GM21423 (cell line): ENCODE measurements at regions not wholly inside any gene's neighbourhood (a gene's known extent, or its start where the extent isn't known, plus 50 kb on each side); places are given as distances from the start of the nearest gene placed in this dataset.
"Not testable (repeated sequence)": the region's sequence is repeated elsewhere in the genome, so short reads cannot be mapped to it uniquely, and the experiment has no call there.

Experiments used
- ATAC-seq: cut with Tn5 transposase; IDR thresholded peaks from one replicate; pipeline ENCODE4 v1.9.1; 2021; ENCODE audit warnings: mild to moderate bottlenecking, moderate library complexity; ENCODE audit not compliant: unreplicated experiment

DNA sequence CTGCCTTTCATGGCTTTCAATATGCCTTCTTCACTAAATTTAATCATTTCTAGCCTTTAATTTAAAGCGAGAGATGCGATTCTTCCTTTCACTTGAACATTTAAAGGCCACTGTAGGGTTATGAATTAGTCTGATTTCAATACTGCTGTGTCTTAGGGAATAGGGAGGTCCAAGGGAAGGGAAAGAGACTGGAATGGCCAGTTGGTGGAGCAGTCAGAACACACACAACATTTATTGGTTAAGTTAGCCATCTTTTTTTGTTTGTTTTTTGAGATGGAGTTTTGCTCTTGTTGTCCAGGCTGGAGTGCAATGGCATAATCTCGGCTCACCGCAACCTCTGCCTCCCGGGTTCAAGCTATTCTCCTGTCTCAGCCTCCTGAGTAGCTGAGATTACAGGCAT, 662.5 kb upstream of the LUZP2 start:
- not testable (repeated sequence) for ATAC-seq

DNA sequence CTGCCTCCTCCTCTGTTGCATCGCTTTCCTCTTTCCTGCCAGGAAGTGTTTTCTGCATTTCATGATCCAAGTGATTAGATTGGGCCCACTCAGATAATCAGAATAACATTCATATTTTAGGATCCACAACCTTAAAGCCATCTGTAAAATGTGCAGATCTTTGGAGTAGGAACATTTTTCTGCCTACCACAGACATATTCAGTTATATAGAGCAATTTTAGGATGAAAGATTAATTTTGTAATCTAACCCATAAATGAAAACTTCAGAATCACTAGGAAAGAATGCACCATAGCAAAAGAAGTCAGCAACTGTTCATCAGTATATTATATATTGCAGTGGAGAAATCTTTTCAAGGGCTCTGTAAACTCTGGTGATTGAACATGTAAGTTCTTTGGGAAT, 659.9 kb upstream of the LUZP2 start:
- no peak for ATAC-seq

DNA sequence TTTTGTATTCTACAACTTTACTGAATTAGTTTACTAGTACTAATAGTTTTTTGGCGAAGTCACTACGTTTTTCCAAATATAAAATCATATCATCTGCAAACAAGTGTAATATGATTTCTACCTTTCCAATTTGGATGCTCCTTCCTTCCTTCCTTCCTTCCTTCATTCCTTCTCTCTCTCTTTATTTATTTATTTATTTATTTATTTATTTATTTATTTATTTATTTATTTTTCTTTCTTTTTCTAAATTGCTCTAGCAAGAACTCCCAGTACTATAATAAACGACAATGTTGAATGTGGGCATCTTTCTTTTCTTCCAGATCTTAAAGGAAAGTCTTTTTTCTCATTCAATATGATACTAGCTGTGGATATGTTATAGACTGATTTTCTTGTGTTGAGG, 656.0 kb upstream of the LUZP2 start:
- no peak for ATAC-seq

DNA sequence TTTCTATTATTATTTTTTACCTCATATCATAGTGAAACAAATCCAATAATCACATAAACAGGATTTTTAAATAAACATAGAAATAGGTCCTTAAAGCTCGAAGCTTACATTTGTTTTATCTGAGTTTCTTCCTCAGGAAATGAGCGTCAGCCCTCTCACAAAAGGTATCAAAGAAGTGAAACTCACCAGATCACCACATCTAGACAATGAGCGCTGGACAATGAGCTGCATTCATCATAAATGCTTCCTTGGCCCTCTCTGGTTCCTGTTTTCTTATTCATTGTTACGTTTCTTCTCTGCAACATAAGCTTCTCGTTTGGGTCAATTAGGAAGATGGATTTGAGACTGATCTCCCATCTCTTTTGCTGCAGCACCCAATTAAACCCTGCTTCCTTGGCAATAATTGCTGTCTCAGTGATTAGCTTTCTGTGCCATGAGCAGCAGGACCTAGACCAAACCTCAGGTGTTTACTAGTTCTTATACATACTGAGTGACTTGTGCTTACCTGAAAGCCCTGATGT, 649.9 kb upstream of the LUZP2 start:
- no peak for ATAC-seq

DNA sequence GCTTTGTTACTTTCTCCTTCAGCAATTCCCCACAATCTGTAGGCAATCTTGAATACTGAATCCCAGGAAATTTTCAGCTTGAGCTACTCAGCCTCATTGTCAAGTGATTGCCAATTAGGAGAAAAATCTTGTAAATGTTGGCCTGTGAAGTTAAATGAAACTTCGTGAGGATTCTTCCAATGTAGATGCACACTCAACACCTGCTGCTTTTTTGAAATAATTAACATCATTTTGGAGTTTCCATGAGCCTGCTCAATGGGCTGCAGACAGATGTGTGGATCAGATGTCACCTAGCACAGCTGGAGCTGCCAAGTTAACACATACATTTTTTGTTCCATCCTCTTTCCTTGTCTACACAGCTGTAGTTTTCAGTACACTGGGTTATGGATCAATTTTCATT, 645.6 kb upstream of the LUZP2 start:
- ATAC-seq = no peak

DNA sequence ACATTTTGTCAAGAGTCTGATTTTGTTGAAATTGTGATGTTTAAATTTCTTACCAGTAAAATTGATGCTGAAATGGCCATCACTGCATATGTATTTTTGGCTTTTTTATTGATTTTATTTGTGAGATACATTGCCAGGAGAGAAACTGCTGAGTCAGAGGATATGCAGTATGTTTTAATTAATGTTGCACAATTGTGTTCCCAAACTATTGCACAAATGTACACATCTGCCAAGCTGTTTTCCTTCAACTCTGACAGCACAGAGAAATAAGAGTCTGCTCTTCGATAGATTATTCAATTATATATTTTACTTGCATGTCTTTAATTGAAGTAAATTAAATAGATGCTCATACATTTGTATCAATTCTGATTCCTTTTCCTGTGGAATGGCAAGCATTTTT, 640.2 kb upstream of the LUZP2 start:
- no peak for ATAC-seq

DNA sequence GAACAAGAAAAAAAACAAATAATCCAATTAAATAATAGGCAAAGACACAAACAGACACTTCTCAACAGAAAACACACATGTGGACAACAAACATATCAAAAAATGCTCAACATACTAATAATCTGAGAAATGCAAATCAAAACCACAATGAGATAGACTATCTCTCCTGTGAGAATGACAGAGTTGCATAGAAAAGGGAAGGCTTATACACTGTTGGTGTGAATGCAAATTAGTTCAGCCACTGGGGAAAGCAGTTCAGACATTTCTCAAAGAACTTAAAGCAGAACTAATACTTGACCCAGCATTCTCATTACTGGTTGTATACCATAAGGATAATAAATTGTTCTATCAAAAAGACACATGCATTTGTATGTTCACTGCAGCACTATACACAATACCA, 637.8 kb upstream of the LUZP2 start:
- no peak for ATAC-seq

DNA sequence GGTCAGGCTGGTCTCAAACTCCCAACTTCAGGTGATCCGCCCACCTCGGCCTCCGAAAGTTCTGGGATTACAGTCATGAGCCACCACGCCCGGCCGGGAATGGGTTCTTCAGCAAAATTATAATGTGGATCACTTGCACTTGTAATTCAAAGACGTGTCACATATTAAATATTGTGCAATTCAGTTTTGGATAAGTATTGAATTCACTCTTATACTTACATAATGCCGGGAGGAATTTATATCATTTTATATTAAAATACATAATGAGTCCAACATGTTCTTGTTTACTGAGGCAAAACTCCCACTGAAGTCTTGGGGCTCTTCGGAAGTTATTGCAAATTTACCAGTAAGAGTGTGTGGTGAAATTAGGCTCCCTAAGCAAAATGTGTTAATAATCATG, 635.2 kb upstream of the LUZP2 start:
- ATAC-seq = no peak

DNA sequence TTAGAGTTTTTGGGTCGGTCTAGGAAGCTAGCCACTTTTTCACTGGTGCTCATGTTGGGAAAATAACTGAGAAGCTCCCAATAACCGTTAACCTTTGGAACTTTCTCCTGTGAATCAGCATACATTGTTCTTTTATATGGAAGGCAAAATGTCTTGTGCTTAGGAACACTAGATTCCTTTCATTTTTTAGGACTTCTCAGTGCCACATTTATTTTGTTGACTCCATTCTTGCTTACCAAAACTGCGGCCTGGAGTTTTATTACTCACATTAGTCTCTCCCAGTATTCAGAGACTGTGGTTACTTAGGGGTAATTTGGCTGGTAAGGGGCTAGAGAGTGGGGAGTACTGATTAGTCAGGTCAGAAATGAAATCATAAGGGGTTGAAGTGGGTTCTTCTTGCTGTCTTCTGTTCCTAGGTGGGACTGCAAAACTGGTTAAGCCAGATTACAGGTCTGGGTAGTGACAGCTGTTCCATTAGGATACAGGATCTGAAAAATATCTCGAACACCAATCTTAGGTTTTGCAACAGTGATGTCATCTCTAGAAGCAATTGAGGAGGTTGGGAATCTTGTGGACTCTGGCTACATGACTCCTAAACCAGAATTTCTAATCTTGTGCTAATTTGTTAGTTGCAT, 631.4 kb upstream of the LUZP2 start:
- no peak for ATAC-seq

DNA sequence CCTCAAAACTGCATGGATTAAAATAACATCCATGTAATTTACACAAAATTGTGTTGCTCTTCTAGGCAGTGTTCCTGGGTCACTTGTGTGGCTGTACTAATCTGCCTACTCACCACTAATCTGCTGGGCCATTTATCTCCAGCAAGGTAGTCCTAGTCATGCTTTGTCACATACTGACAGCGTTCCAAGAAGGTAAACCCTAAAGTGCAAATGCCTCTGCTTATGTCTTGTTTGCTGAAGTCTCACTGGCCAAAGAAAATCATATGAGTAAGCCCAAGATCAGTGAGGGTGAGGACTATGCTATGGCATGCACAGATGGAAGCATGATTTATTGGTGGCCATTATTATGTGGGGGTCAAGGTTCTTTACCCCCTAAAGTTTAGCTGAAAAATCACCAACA, 630.2 kb upstream of the LUZP2 start:
- no peak for ATAC-seq

DNA sequence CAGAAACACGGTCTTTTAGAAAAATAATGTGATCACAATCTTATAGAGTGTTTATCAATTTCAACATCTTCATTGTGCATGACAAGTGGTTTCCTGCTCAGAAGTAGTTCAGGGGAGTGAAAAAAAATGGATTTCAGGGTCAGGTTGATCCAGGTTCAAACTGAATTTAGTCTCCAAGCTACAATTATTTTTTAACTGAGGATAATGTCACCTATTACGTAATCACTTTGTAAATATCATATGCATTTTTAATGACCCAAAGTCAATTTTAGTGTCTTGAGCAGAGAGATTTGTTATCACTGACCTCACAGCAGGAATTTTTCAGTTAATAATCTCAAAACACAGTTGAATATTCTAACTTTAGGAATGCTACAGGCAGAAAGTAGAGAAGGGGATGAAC, 627.2 kb upstream of the LUZP2 start:
- ATAC-seq = no peak

DNA sequence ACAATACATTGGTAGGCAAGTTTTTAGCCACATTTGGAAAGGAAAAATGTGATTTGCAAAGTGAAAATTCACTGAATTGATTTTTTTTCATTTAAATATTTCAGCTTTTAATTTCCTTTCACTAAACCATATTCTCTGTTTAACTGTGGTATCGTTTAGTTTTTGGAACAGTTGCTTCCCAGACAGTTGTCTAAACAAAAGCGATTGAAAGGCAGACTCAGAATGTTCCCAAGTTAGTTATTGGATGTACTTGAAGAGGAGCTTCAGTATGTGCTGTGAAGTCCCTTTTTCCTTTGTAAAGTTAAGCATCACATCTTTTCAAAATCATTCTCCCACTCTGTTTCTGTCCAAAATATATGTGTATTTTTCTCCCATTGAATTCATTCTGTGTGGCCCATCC, 623.4 kb upstream of the LUZP2 start:
- no peak for ATAC-seq

DNA sequence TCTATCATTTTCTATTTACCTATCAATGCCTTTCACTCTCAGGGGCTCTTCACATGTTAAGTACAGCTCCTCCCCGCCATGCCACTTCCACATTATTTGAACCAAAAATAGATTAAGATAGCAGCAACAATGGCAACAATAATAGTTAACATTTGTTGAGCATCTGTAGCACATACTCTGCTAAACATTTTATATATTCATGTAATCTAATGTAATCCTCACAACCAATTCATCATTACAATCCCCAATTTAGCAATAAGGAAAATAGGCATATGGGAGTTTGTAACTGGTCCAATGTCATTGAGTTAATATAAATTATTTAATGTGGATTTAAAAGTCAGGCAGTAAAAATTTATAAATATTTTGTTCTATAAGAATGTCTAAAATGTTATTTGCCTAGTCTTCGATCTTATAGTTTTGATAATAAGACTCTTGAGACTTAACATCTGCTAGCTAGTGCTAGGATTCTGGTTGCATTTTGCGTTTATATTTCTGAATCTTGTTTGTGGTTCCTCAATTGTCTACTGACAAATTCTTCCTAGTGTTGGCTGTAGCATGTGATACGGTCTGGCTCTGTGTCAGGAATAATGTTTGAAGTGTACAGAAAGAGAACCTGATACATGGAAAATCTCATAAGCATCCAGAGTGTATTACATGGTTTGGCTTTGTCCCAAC, 621.5 kb upstream of the LUZP2 start:
- ATAC-seq = no peak

DNA sequence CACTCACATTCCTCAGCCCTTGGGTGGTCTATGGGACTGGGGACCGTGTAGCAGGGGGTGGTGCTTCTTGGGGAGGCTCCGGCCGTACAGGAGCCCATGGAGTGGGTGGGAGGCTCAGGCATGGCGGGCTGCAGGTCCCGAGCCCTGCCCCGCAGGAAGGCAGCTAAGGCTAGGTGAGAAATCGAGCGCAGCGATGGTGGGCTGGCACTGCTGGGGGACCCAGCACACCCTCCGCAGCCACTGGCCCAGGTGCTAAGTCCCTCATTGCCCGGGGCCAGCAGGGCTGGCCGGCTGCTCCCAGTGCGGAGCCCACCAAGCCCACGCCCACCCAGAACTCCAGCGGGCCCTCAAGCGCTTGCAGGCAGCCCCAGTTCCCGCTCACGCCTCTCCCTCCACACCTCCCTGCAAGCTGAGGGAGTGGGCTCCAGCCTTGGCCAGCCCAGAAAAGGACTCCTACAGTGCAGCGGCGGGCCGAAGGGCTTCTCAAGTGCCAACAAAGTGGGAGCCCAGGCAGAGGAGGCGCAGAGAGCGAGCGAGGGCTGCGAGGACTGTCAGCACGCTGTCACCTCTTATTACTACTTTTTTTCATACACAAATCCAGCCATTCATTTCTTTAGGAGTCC, 613.3 kb upstream of the LUZP2 start:
- not testable (repeated sequence) for ATAC-seq

DNA sequence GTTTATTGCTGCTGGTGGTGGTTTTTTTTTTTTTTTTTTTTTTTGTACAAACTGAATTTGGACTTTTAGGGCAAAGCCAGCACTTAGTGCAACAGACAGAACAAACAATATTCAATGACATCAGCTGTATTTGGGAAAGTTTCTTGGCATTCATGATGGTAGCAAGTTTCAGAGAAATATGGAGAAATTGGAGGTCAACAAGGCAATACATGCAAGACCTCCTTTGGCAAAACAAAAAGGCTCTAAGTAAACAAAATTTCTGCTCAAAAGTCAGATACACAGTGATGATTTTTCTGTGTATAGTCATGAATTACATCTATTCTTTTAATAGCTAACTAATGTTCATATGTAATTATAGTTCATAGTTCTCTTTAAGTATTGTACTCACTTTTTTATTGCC, 612.5 kb upstream of the LUZP2 start:
- ATAC-seq = no peak

DNA sequence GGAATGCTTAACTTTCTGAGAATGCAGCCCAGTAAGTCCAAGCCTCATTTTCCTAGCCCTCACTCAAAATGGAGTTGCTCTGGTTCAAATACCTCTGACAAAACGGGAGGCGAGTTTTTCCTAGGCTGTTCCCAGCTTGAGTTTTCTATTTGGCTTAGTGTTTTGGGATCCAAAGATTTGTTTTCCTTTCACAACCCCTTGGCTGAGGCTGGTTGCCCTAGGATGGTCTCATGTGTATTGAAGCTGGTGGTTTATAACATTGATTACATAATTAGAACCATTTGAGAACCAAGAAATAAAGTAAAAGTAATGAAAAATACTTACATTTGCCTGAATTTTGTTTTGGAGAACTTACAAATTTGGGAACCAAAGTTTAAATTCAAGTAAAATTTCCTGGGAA, 611.1 kb upstream of the LUZP2 start:
- ATAC-seq = no peak

DNA sequence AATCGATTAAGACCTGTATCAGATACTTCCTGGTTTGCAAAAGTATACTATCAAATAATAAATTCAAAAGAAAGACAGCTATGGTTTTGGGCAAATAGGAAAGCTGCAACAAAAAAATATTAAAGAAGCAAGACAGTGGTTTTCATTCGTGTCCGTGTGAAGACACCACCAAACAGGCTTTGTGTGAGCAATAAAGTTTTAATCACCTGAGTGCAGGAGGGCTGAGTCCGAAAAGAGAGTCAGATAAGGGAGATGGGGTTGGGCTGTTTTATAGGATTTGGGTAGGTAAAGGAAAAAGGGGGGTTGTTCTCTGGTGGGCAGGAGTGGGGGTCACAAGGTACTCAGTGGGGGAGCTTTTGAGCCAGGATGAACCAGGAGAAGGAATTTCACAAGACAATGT, 609.7 kb upstream of the LUZP2 start:
- not testable (repeated sequence) for ATAC-seq

DNA sequence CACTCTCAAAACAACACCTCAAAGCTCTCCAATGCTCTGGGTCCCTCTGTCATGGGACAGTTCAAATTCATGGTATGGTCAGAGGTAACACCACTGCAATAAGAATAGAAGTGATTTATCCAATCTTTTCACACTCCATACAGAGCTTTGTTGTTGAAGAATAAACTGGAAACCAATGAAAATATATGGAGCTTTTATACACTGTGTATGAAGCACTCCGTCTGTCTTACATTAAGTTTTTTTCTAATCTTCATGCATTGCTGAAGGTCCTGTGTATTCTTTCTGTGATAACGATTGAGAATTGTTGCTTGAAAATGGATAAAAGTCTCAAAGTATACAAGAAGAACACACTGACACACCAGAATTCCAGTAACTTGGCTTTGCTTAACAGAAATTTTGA, 603.7 kb upstream of the LUZP2 start:
- no peak for ATAC-seq

DNA sequence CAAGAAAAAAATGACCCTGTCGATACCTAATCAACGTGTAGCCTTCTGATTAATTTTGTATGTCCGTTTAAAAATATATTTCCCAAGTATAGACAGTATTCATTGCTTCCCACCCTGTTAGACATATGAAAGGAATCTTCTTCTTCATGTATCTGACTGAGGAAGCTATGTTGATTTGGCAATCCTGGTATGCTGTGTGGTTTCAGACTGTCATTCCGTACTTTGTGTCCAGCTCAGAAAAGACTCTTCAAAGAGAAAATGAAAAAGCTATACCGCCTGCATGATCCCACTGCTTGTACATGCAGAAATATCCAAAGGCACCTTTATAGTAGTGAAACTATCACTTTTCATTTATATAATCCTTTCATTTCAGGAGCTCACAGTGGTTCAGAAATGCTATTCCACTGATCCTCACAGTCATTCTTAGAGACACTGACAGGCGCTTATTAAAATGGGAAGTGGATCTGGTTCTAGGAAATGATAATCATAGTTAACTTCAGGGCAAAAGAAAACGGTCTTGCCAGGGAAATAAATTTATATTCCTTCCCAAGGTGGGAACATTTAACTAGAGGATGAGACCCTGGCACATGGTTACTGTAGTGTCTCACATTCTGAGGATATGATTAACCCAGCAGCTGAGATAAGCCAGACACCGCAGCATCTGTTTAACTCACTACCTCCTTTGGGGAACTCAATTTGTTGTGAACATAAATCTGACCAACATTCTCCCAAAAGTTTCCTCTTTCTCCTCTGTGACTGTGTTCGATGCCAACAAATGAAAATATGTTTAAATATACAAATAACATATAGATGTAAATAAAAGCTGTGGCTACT, 599.2 kb upstream of the LUZP2 start:
- ATAC-seq = no peak

DNA sequence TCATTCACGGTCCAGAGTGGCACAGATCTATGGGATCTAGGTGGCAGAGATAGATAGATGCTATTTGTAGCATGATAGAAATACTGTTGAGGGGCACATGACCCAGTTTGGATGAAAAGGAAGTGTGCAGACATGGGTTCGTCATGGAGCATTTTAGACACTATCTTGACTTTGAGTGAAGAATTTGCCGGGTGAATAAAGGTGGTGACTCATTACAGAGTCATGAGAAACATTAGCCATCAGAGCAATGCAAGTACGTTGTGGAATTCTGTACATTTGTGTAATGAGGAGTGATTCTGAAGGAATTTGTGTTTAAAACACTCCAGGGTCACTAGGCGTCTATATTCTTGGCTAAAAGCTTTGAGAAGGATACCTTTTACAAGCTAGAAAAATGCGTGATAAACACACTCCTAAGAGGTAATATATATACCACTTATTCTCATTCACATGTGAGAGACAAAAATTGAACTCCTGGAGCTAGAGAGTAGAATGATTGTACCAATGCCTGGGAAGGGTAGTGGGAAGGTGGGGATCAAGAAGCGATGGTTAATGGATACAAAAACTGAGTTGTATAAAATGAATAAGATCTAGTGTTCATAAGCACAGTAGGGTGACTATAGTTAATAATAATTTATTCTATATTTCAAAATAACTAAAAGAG, 593.7 kb upstream of the LUZP2 start:
- ATAC-seq = no peak

DNA sequence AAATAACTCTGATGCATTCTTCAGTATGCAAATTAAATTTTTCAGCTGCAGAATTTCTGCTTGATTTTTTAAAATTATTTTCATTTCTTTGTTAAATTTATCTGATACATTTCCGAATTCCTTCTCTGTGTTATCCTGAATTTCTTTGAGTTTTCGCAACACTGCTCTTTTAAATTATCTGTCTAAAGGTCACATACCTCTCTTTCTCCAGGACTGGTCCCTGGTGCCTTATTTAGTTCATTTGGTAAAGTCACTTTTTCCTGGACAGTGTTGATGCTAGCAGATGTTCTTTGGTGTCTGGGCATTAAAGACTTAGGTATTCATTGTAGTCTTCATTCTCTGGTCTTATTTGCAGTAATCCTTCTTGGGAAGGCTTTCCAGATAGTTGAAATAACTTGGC, 577.4 kb upstream of the LUZP2 start:
- no peak for ATAC-seq
